KBM-7 (cell line): ENCODE measurements at regions not wholly inside any gene's neighbourhood (a gene's known extent, or its start where the extent isn't known, plus 50 kb on each side); places are given as distances from the start of the nearest gene placed in this dataset.
A peak's percentile ranks its signal among the peaks of the same experiment; 100 is the strongest.

Source experiments
- DNase-seq: peaks from one replicate; pipeline ENCODE4 v3.0.0-alpha.2; 2015
- in situ Hi-C: fragments of 300-500 bp; cut with MboI; formaldehyde crosslinking; loops from 2 replicates; pipeline ENCODE4 v1.14.3; 2020; ENCODE audit warnings: low sequenced_read_pairs, low pct_unique_long_range_greater_than_20kb, mixed read lengths

- DNase-seq, result no peak
- in situ Hi-C loops, result no loop called here
These were observed 261.2 kb downstream of the CLIC5 start for GRCh38 chr6:45754432-45754831.

GRCh38 chr6:45746046-45746445 lies 269.6 kb downstream of the CLIC5 start:
- no peak for DNase-seq
- in situ Hi-C loops, result no loop called here

- DNase-seq, result peak; percentile 27
- in situ Hi-C loops, result no loop called here
These were observed 272.5 kb downstream of the CLIC5 start for GRCh38 chr6:45743028-45743615.

- no peak for DNase-seq
- in situ Hi-C loops, result no loop called here
These were observed 273.1 kb downstream of the CLIC5 start for GRCh38 chr6:45742591-45742990.

GRCh38 chr6:45741437-45742171 lies 274.1 kb downstream of the CLIC5 start:
- peak; percentile 93 for DNase-seq
- in situ Hi-C loops, result no loop called here

GRCh38 chr6:45739058-45739457 lies 276.6 kb downstream of the CLIC5 start:
- in situ Hi-C loops, result no loop called here
- no peak for DNase-seq

- DNase-seq, result no peak
- in situ Hi-C loops, result no loop called here
These were observed 277.6 kb downstream of the CLIC5 start for GRCh38 chr6:45738057-45738455.

- no peak for DNase-seq
- in situ Hi-C loops, result no loop called here
These were observed 278.2 kb downstream of the CLIC5 start for GRCh38 chr6:45737331-45738056.

- DNase-seq, result no peak
- in situ Hi-C loops, result no loop called here
These were observed 279.5 kb downstream of the CLIC5 start for GRCh38 chr6:45736134-45736533.

GRCh38 chr6:45732731-45733130 lies 282.9 kb downstream of the CLIC5 start:
- DNase-seq, result no peak
- in situ Hi-C loops, result no loop called here

- no peak for DNase-seq
- in situ Hi-C loops, result no loop called here
These were observed 285.4 kb downstream of the CLIC5 start for GRCh38 chr6:45730232-45730631.

GRCh38 chr6:45728674-45729073 lies 287.0 kb downstream of the CLIC5 start:
- in situ Hi-C loops, result no loop called here
- no peak for DNase-seq

- no peak for DNase-seq
- in situ Hi-C loops, result no loop called here
These were observed 287.7 kb downstream of the CLIC5 start for GRCh38 chr6:45727819-45728449.

GRCh38 chr6:45727228-45727627 lies 288.4 kb downstream of the CLIC5 start:
- in situ Hi-C loops, result no loop called here
- no peak for DNase-seq

- DNase-seq, result no peak
- in situ Hi-C loops, result no loop called here
These were observed 289.2 kb downstream of the CLIC5 start for GRCh38 chr6:45726444-45726843.

- in situ Hi-C loops, result loop anchor here (25.0 kb wide), 2 partner anchors 287 to 1087 kb away; no protein-coding TSS in a partner anchor
These were observed 291.1 kb downstream of the CLIC5 start for GRCh38 chr6:45724511-45724910.

GRCh38 chr6:45724027-45724426 lies 291.6 kb downstream of the CLIC5 start:
- no peak for DNase-seq
- in situ Hi-C loops, result loop anchor here (25.0 kb wide), 2 partner anchors 287 to 1087 kb away; no protein-coding TSS in a partner anchor

More at GRCh38 chr6:45724511-45724910, 291.1 kb downstream of the CLIC5 start:
- DNase-seq, result no peak

- in situ Hi-C loops, result loop anchor here (25.0 kb wide), 2 partner anchors 286 to 1086 kb away; no protein-coding TSS in a partner anchor
- no peak for DNase-seq
These were observed 292.8 kb downstream of the CLIC5 start for GRCh38 chr6:45722876-45723275.

GRCh38 chr6:45721665-45722064 lies 294.0 kb downstream of the CLIC5 start:
- DNase-seq, result no peak
- in situ Hi-C loops, result loop anchor here (25.0 kb wide), 2 partner anchors 284 to 1084 kb away; no protein-coding TSS in a partner anchor
